ENCODE measurements at regions not wholly inside any gene's neighbourhood (a gene's known extent, or its start where the extent isn't known, plus 50 kb on each side); places are given as distances from the start of the nearest gene placed in this dataset.

DNA sequence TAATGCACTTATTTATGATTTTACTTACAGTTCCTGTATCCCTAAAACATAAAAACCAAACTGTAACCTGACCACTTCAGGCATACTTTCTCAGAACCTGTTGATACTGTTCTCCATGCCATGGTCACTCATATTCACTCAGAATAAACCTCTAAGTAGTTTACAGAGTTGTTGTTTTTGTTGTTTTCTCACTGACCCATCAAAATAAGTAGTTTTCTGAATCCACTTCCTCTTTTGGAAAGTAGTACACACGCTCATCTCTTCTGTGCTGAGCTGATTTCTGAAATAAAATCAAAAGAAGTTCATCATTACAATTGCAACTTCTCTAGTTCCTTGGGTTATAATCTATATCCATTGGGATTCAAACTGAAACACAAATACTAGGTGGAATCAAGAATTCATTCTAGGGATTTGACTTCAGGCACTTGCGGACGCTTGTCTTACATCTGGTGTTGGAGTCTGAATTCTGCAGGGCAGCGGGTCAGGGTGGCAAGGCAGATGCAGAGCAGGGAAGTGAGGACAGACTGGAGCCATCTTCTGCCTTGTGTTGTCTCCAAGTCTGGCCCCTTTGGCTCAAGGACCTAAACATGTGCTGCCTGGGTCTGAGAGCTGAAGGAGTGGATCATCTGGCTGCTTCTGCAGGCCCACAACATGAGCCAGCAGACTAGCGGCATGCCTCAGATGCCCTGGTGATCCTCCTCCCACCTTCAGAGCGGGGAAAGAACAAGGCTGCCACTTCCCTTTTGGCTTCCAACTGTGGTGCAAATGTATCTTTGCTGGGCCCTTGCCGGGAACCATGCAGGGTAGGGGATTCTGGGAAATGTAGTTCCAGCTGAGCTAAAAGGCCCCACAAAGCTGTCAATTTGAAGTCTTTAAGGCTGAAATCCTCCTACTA lies 167.9 kb upstream of the MYLIP start:
- Histone ChIP-seq H3K4me1 (ENCODE audit: control insufficient read depth in 1 of 2, insufficient read depth in 2 of 2, low read length in 2 of 2) (no peaks in the 10 kb centered on the region), H3K36me3 (ENCODE audit: control insufficient read depth in 1 of 2, insufficient read depth in 2 of 2, low read length in 1 of 2) (no peaks in the 10 kb centered on the region), H3K27ac (ENCODE audit: low read depth in 1 of 2, low read length in 2 of 2) (no peak overlapping the region), H3K4me3 (ENCODE audit: low read length in 2 of 2) (no peak overlapping the region), H3K9me3 (ENCODE audit: control insufficient read depth, low read length) (peaks cover 2% of the 10 kb centered on the region), H3K27me3 (ENCODE audit: control insufficient read depth in 1 of 2, insufficient read depth in 2 of 2, low read length in 1 of 2) (no peaks in the 10 kb centered on the region)
- 78 to 80% methylated on average over 7 of the region's 7 CpGs for WGBS, 2 donors
- DNase-seq (peak in 1 of 2 donors; percentile 57), ATAC-seq (ENCODE audit: low FRiP score) (no peak)
- intact Hi-C loops (cut with DNase I) = no loop called here

- H3K9me3 ChIP-seq (ENCODE audit: control insufficient read depth, low read length) = peaks cover 2% of the 10 kb centered on the region
Observed at GRCh38 chr6:15957655-15958169, 171.2 kb upstream of the MYLIP start.

GRCh38 chr6:15956205-15957106 lies 172.4 kb upstream of the MYLIP start:
- WGBS, 2 donors = 59 to 60% methylated on average over 14 of the region's 14 CpGs
- Histone ChIP-seq H3K27me3 (ENCODE audit: control insufficient read depth in 1 of 2, insufficient read depth in 2 of 2, low read length in 1 of 2) (no peaks in the 10 kb centered on the region), H3K36me3 (ENCODE audit: control insufficient read depth in 1 of 2, insufficient read depth in 2 of 2, low read length in 1 of 2) (no peaks in the 10 kb centered on the region), H3K27ac (ENCODE audit: low read depth in 1 of 2, low read length in 2 of 2) (no peak overlapping the region), H3K4me1 (ENCODE audit: control insufficient read depth in 1 of 2, insufficient read depth in 2 of 2, low read length in 2 of 2) (no peaks in the 10 kb centered on the region), H3K4me3 (ENCODE audit: low read length in 2 of 2) (no peak overlapping the region), H3K9me3 (ENCODE audit: control insufficient read depth, low read length) (peaks cover 2% of the 10 kb centered on the region)
- intact Hi-C loops (cut with DNase I) = no loop called here
- no peak for DNase-seq
- no peak for ATAC-seq (ENCODE audit: low FRiP score)

More at GRCh38 chr6:15957655-15958169, 171.2 kb upstream of the MYLIP start:
- 94 to 95% methylated on average over 2 of the region's 2 CpGs for WGBS, 2 donors
- Histone ChIP-seq H3K4me1 (ENCODE audit: control insufficient read depth in 1 of 2, insufficient read depth in 2 of 2, low read length in 2 of 2) (no peaks in the 10 kb centered on the region), H3K4me3 (ENCODE audit: low read length in 2 of 2) (no peak overlapping the region), H3K36me3 (ENCODE audit: control insufficient read depth in 1 of 2, insufficient read depth in 2 of 2, low read length in 1 of 2) (no peaks in the 10 kb centered on the region), H3K27me3 (ENCODE audit: control insufficient read depth in 1 of 2, insufficient read depth in 2 of 2, low read length in 1 of 2) (no peaks in the 10 kb centered on the region), H3K27ac (ENCODE audit: low read depth in 1 of 2, low read length in 2 of 2) (no peak overlapping the region)
- DNase-seq (no peak), ATAC-seq (ENCODE audit: low FRiP score) (no peak)
- intact Hi-C loops (cut with DNase I) = no loop called here

DNA sequence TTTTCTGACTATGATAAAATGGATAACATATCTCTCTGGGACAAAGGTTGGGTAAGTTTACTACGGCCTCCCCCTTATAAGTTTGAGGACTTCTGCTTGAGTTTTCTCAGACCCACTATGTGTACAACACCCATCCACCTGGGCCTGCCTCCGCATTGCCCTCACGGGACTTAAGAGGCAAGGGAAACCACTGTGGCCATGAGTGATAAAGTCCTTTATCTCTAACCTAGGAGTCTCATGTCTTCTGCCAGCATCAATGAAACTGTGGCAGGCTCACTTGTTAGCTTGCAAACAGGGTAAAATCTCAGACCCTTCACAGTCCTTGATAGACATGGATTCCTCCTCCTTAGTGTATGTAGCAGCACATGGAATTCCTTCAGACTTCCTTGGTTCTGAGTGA lies 173.4 kb upstream of the MYLIP start:
- H3K27ac ChIP-seq (ENCODE audit: low read depth in 1 of 2, low read length in 2 of 2) = no peak overlapping the region
- no peaks in the 10 kb centered on the region for H3K4me1 ChIP-seq (ENCODE audit: control insufficient read depth in 1 of 2, insufficient read depth in 2 of 2, low read length in 2 of 2)
- whole genome bisulfite sequencing, 2 donors = 89 to 96% methylated on average over 3 of the region's 3 CpGs
- ATAC-seq (ENCODE audit: low FRiP score) (no peak), DNase-seq (no peak)
- intact Hi-C loops (cut with DNase I) = no loop called here
- H3K4me3 ChIP-seq (ENCODE audit: low read length in 2 of 2) = no peak overlapping the region
- no peaks in the 10 kb centered on the region for H3K9me3 ChIP-seq (ENCODE audit: control insufficient read depth, low read length)
- H3K27me3 ChIP-seq (ENCODE audit: control insufficient read depth in 1 of 2, insufficient read depth in 2 of 2, low read length in 1 of 2) = no peaks in the 10 kb centered on the region
- no peaks in the 10 kb centered on the region for H3K36me3 ChIP-seq (ENCODE audit: control insufficient read depth in 1 of 2, insufficient read depth in 2 of 2, low read length in 1 of 2)

DNA sequence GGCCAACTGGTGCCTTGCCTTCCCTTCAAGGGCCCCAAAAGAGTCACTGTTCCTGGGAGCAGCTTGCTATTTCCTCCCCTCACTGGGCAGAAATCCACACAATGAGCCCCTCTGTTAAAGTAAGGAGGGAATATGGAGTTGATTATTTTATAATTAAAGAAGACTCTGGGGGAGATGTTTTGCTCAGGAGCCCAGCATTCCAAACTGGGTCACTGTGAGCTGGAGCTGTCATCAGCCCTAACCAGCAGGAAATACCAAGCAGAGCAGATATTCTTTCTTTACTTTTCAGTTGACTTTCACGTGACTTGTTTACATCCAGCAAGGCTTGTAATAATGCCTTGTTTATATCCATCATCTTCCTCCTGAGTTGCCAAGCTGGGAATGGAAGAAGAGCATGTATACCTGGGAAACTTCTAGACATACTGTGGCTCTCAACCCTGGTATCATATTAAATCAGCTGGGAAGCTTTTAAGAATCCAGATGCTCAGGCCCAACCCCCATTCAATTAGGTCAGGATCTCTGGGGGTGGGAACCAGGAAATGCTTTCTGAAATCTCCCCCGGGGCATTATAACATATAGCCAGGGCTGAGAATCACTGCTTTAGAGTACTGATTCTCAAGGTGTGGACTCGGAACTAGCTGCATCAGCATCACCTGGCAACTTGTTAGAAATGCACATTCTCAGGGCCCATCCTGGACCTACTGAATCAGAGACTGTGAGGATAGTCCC lies 175.6 kb upstream of the MYLIP start:
- no peaks in the 10 kb centered on the region for H3K9me3 ChIP-seq (ENCODE audit: control insufficient read depth, low read length)
- no peaks in the 10 kb centered on the region for H3K27me3 ChIP-seq (ENCODE audit: control insufficient read depth in 1 of 2, insufficient read depth in 2 of 2, low read length in 1 of 2)
- ATAC-seq (ENCODE audit: low FRiP score) (no peak), DNase-seq (no peak)
- H3K36me3 ChIP-seq (ENCODE audit: control insufficient read depth in 1 of 2, insufficient read depth in 2 of 2, low read length in 1 of 2) = no peaks in the 10 kb centered on the region
- H3K4me1 ChIP-seq (ENCODE audit: control insufficient read depth in 1 of 2, insufficient read depth in 2 of 2, low read length in 2 of 2) = no peaks in the 10 kb centered on the region
- intact Hi-C loops (cut with DNase I) = no loop called here
- 50 to 53% methylated on average over 3 of the region's 3 CpGs for whole genome bisulfite sequencing, 2 donors
- no peak overlapping the region for H3K4me3 ChIP-seq (ENCODE audit: low read length in 2 of 2)
- no peak overlapping the region for H3K27ac ChIP-seq (ENCODE audit: low read depth in 1 of 2, low read length in 2 of 2)

DNA sequence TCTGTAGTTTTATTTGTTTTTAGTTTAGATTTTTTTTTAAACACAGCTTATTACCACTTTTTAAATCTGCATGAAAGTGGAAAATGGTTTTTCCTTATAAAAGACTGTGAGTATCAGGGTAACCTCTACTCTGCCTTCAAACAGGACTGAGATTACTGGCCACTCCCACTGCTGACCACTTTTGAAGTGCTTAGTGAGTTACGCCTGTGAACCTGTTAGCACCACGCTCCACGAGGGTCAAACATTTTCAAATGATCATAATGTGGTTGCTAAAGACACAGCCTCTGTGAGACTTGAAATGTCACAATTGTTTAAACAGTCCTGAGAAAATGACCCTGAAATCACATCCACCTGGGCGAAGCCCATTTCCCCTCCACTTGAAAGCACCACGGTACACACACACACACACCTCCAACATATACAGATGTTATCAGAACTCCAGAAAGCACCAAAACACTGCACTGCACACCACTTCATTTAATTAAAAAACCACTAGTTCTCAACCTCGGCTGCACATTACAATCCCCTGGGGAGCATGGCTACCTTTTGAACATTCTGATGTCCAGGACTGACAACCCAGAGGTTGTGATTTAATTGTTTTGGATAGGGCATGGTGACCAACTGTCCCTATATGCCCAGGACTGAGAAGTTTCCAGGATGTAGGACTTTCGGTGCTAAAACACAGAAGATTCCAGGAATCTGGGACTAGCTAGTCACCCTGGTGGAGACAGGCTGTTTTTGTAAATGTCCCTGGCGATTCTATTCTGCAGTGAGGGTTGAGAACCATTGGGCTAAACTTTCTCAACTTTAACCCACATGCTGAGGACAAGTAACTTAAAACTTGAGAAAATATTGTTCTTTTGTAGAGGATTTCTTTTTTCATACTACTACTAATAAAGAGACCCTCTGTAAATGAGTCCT lies 176.4 kb upstream of the MYLIP start:
- no peak for ATAC-seq (ENCODE audit: low FRiP score)
- DNase-seq = no peak
- H3K27me3 ChIP-seq (ENCODE audit: control insufficient read depth in 1 of 2, insufficient read depth in 2 of 2, low read length in 1 of 2) = no peaks in the 10 kb centered on the region
- no peak overlapping the region for H3K27ac ChIP-seq (ENCODE audit: low read depth in 1 of 2, low read length in 2 of 2)
- 84 to 87% methylated on average over 8 of the region's 8 CpGs for WGBS, 2 donors
- intact Hi-C loops (cut with DNase I) = no loop called here
- H3K4me3 ChIP-seq (ENCODE audit: low read length in 2 of 2) = no peak overlapping the region
- H3K9me3 ChIP-seq (ENCODE audit: control insufficient read depth, low read length) = no peaks in the 10 kb centered on the region
- no peaks in the 10 kb centered on the region for H3K36me3 ChIP-seq (ENCODE audit: control insufficient read depth in 1 of 2, insufficient read depth in 2 of 2, low read length in 1 of 2)
- H3K4me1 ChIP-seq (ENCODE audit: control insufficient read depth in 1 of 2, insufficient read depth in 2 of 2, low read length in 2 of 2) = no peaks in the 10 kb centered on the region

- Histone ChIP-seq H3K9me3 (ENCODE audit: control insufficient read depth, low read length) (no peaks in the 10 kb centered on the region), H3K27ac (ENCODE audit: low read depth in 1 of 2, low read length in 2 of 2) (no peak overlapping the region), H3K27me3 (ENCODE audit: control insufficient read depth in 1 of 2, insufficient read depth in 2 of 2, low read length in 1 of 2) (no peaks in the 10 kb centered on the region), H3K36me3 (ENCODE audit: control insufficient read depth in 1 of 2, insufficient read depth in 2 of 2, low read length in 1 of 2) (no peaks in the 10 kb centered on the region), H3K4me3 (ENCODE audit: low read length in 2 of 2) (no peak overlapping the region), H3K4me1 (ENCODE audit: control insufficient read depth in 1 of 2, insufficient read depth in 2 of 2, low read length in 2 of 2) (no peaks in the 10 kb centered on the region)
- ATAC-seq (ENCODE audit: low FRiP score) (no peak), DNase-seq (no peak)
- intact Hi-C loops (cut with DNase I) = no loop called here
- 94% methylated on average over 3 of the region's 3 CpGs for WGBS, 2 donors
Observed at GRCh38 chr6:15950962-15951569, 177.8 kb upstream of the MYLIP start.
